COLO668 (cell line): ENCODE measurements at regions not wholly inside any gene's neighbourhood (a gene's known extent, or its start where the extent isn't known, plus 50 kb on each side); places are given as distances from the start of the nearest gene placed in this dataset.
"Not testable (repeated sequence)": the region's sequence is repeated elsewhere in the genome, so short reads cannot be mapped to it uniquely, and the experiment has no call there.

Experiments used
- DNase-seq: peaks from one replicate; lab custom pipeline; 2025; ENCODE audit not compliant: unreplicated experiment; lab: John Stamatoyannopoulos, UW

DNA sequence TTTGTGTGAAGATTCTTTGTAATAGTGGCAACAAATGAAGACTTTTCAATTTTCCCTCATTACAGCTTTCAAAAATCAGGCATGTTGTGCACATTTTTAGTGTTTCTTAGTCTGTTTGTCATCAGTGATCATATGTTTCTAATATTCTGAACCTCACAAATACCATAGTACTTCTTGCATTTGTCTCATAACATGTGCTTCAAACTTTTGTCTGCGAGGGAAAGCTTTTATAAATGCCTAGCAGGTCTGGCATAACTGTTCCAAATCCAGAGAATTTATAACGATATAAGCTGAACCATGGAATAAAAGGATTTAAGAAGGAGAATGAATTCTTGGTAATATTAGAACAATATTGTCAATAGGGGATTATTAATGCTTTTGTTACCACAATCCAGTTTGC is 670.2 kb downstream of the RFPL4B start:
- no peak for DNase-seq

DNA sequence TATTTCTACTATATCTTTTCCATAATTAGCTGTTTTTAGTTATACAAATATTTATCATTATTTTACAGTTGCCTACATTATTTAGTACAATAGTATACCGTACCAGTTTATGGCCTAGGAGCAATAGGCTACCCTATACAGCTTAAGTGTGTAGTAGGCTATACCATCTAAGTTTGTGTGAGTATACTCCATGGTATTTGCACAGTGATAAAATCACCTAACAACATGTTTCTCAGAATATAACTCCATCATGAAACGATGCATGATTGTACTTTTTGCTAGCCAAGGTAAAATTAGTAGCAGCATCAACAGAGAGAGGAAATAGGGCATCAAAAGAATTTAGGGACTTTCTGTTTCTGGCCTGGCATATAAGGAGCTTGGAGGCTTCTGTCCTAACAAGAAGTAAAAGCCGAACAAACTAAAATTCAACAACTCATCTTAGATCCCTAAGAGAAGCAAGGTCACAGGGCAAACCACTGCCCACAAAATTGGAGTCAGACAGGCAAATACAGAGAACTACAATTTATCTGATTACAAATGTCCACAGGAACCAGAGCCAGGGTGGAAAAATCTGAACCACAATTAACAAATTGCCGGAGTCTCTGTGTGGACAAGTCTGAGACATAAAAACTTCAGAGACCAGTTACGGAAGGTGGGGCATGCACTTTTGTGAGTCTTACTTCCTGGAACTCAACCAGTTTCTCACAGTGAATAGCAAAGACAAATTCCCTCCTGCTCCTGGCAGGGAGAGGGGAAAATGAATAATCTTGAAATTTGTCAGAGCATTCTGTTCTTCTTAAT is 671.4 kb downstream of the RFPL4B start:
- no peak for DNase-seq

DNA sequence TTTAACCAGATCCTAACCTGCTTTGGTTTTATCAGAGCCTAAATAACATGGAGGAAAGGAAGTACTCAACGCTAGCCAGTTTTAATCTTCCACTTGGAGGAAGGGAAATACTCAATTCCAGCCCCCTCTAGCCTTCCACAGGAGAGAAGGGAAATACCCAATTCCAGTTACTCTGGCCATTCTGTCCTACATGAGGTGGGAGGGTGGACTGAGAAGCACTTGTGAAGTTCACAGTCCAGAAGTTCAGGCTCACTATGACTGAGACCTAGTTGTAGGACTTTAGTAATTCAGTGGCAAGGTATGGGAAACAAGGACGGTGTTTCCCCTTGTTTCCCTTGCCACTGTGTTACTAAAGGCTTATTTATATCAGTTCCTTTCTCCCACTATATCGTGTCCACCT is 672.0 kb downstream of the RFPL4B start:
- DNase-seq, result no peak

DNA sequence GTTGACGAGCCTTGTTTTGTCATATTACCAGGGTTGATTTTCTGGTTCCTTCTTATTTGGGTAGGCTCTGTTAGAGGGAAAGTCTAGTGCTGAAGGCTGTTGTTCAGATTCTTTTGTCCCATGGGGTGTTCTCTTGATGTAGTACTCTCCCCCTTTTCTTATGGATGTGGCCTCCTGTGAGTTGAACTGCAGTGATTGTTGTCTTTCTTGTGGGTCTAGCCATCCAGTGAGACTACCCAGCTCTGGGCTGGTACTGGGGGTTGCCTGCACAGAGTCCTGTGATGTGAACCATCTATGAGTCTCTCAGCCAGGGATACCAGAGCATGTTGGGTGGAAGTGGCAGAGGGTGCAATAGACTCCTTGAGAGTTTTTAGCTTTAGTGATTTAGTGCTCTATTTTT is 680.6 kb downstream of the RFPL4B start:
- DNase-seq, result no peak

DNA sequence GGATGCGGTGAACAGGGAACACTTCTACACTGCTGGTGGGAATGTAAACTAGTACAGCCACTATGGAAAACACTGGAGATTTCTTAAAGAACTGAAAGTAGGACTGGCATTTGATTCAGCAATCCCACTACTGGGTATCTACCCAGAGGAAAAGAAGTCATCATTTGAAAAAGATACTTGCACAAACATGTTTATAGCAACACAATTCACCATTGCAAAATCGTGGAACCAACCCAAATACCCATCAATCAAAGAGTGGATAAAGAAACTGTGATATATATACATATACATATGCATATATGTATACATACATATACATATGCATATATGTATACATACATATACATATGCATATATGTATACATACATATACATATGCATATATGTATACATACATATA is 682.0 kb downstream of the RFPL4B start:
- DNase-seq, result not testable (repeated sequence)

GRCh38 chr6:113031591-113032238 is 684.6 kb downstream of the RFPL4B start:
- DNase-seq, result no peak

DNA sequence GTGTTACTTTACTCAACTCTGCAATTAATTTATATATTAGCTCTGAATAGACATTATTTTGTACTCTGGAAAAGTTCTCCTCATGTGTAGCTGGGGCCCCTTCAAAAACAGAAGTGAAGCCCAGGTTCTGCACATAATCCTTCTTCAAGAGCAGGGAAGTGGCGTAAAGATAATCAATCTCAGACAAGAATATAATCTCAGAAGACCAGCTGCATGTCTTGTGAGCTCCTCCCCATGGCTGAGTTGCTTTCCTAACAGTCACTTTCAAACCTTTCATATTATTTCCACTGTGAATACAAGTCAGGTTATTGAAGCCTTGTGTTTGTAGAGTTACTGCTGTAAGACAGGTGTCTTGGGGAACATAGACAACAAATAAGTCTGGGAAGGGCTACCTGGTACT is 691.9 kb downstream of the RFPL4B start:
- DNase-seq, result no peak

DNA sequence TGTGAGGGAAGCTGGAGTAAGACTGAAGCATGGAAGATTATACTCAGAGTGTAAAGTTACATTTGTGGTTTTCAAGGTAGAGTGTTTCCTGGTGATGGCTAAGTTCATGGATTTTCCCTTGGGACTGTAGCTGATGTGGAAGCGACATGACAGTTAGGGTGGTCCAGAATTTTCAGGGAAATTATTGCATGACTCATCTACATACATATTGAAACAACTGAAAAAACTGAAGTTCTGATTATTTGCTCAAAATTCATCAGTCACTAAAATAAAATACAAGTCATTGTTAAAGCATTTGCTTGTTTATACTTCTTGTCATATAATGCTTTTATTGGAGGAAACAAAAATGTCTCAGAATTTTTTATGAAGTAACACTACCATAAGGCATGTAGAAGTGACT is 700.0 kb downstream of the RFPL4B start:
- no peak for DNase-seq

DNA sequence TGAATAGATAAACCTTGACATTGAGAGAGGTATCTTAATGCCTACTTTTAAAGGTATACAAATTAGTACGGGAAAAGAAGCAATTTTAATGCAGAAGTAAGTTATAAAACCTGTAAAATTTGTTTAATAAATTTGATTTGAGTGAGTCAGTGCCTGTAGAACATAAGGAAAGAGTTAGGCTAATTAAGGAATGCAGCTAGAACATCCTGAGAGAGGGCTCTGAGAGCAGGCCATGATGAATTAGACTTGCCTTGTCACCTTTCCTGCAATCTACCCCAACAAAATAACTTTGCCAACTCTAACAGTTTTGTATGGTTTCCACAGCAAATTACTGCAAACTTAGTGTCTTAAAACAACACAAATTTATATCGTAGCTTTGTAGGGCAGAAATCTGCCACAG is 700.8 kb downstream of the RFPL4B start:
- DNase-seq, result no peak

GRCh38 chr6:113048741-113049140 is 701.6 kb downstream of the RFPL4B start:
- DNase-seq, result no peak

GRCh38 chr6:113049190-113049589 is 702.1 kb downstream of the RFPL4B start:
- DNase-seq, result no peak

- peak; percentile 6 for DNase-seq
These were observed 703.1 kb downstream of the RFPL4B start for GRCh38 chr6:113050010-113050858.

DNA sequence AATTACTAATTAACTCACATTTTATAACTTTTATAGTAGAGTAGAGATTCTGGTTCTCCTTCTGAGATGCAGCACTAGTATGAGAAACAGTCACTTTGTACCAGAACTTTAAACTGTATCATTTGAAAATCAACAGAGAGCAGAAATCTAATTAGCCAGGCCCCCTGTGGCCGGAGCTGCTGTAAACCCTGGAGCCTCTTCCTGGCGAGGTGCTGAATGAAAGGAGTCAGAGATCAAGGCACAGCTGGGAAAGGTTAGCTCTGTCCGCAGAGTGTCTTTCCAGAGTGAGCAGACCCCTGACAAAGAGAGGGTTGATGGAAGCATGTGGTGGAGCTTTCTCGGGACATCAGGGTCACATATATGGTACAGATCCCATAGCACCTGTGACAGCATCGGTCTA is 703.8 kb downstream of the RFPL4B start:
- peak; percentile 3 for DNase-seq

DNA sequence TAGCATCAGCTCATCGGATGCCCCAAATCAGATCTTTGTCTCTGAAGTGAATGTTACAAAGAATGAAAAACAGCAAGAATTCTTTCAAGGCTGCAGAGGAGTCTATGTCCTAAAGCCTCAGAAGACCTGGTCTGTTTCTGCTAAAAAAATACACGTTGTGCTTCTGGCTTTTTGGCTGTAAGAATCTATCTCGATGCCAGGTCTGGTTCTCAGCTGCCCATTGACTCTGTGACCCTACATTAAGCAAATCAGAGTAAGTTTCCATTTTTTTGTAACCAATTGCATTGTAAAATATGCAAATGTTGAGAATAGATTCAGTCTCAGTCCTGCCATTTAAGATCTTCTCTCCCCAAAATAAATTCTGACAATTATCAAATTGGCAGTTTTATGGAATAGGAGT is 705.4 kb downstream of the RFPL4B start:
- DNase-seq, result no peak

GRCh38 chr6:113055061-113055460 is 707.9 kb downstream of the RFPL4B start:
- no peak for DNase-seq

DNA sequence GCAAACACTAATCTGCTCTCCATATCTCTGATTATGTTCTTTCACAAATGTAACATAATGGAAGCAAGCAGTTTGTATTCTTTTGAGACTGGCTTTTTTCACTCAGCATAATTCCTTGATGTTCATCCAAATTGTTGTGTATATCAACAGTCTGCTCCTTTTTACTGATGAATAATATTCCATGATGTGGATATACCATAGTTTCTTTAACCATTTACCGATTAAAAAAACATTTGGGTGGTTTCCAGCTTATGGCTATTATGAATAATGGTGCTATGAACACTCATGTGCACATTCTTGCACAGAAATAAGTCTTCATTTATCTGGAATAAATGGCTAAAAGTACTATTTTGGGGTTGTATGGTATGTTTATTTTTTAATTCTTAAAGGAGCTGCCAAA is 708.9 kb downstream of the RFPL4B start:
- no peak for DNase-seq

GRCh38 chr6:113057567-113058053 is 710.5 kb downstream of the RFPL4B start:
- DNase-seq, result no peak

DNA sequence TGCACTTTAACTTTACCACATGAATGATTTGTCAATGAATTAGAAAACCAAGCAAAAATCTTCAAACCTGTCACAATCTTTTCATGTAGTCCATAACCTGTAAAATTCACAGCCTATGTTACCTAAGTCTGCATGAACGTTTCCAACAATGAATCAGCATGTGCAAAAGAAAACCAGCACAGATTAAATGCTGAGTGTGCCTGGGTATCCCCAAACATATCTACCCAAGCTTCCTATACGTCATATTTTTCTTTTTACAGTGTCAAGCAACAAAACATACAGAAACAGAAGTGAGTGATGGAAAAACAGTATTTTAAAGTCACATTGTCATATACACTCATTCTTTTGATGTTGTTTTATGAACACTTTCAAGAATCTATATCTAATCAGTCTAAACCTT is 713.5 kb downstream of the RFPL4B start:
- no peak for DNase-seq

GRCh38 chr6:113065611-113066010 is 718.5 kb downstream of the RFPL4B start:
- no peak for DNase-seq

GRCh38 chr6:113067612-113068275 is 720.6 kb downstream of the RFPL4B start:
- no peak for DNase-seq

- no peak for DNase-seq
These were observed 721.4 kb downstream of the RFPL4B start for GRCh38 chr6:113068570-113068969.
